ENCODE measurements at regions not wholly inside any gene's neighbourhood (a gene's known extent, or its start where the extent isn't known, plus 50 kb on each side); places are given as distances from the start of the nearest gene placed in this dataset.

- no peak for DNase-seq (ENCODE audit: low read depth)
Observed at GRCh38 chr6:100176951-100177710, 183.1 kb upstream of the MCHR2 start.

GRCh38 chr6:100176311-100176950, 182.4 kb upstream of the MCHR2 start:
- DNase-seq (ENCODE audit: low read depth), result no peak

- no peak for DNase-seq (ENCODE audit: low read depth)
Observed at GRCh38 chr6:100175814-100176310, 181.8 kb upstream of the MCHR2 start.

- no peak for DNase-seq (ENCODE audit: low read depth)
Observed at GRCh38 chr6:100173211-100173610, 179.2 kb upstream of the MCHR2 start.

GRCh38 chr6:100172322-100172713, 178.3 kb upstream of the MCHR2 start:
- DNase-seq (ENCODE audit: low read depth), result no peak

GRCh38 chr6:100171533-100172321, 177.7 kb upstream of the MCHR2 start:
- DNase-seq (ENCODE audit: low read depth), result no peak

GRCh38 chr6:100168148-100168547, 174.1 kb upstream of the MCHR2 start:
- no peak for DNase-seq (ENCODE audit: low read depth)

- no peak for DNase-seq (ENCODE audit: low read depth)
Observed at GRCh38 chr6:100167585-100167984, 173.6 kb upstream of the MCHR2 start.

- DNase-seq (ENCODE audit: low read depth), result no peak
Observed at GRCh38 chr6:100166956-100167355, 172.9 kb upstream of the MCHR2 start.

- DNase-seq (ENCODE audit: low read depth), result no peak
Observed at GRCh38 chr6:100165442-100165841, 171.4 kb upstream of the MCHR2 start.

GRCh38 chr6:100163035-100163434, 169.0 kb upstream of the MCHR2 start:
- DNase-seq (ENCODE audit: low read depth), result no peak

GRCh38 chr6:100161782-100162365, 167.9 kb upstream of the MCHR2 start:
- DNase-seq (ENCODE audit: low read depth), result no peak

- no peak for DNase-seq (ENCODE audit: low read depth)
Observed at GRCh38 chr6:100160930-100161329, 166.9 kb upstream of the MCHR2 start.

GRCh38 chr6:100155141-100155540, 161.1 kb upstream of the MCHR2 start:
- no peak for DNase-seq (ENCODE audit: low read depth)

GRCh38 chr6:100153636-100154275, 159.7 kb upstream of the MCHR2 start:
- no peak for DNase-seq (ENCODE audit: low read depth)

GRCh38 chr6:100152201-100152600, 158.2 kb upstream of the MCHR2 start:
- DNase-seq (ENCODE audit: low read depth), result no peak

- no peak for DNase-seq (ENCODE audit: low read depth)
Observed at GRCh38 chr6:100144991-100145390, 151.0 kb upstream of the MCHR2 start.

- no peak for DNase-seq (ENCODE audit: low read depth)
Observed at GRCh38 chr6:100138346-100139022, 144.5 kb upstream of the MCHR2 start.

- DNase-seq (ENCODE audit: low read depth), result no peak
Observed at GRCh38 chr6:100137759-100138158, 143.7 kb upstream of the MCHR2 start.

GRCh38 chr6:100136590-100136989, 142.6 kb upstream of the MCHR2 start:
- no peak for DNase-seq (ENCODE audit: low read depth)

- DNase-seq (ENCODE audit: low read depth), result no peak
Observed at GRCh38 chr6:100135977-100136376, 142.0 kb upstream of the MCHR2 start.

Data from stimulated activated CD8-positive, alpha-beta memory T cell treated with anti-CD3 and anti-CD28 coated beads, Interleukin-12 subunit alpha, Interleukin-12 subunit beta, amount 100 ng/mL, for 4 hours (primary cell).